DOHH2 (cell line): ENCODE measurements at regions not wholly inside any gene's neighbourhood (a gene's known extent, or its start where the extent isn't known, plus 50 kb on each side); places are given as distances from the start of the nearest gene placed in this dataset.
"Not testable (repeated sequence)": the region's sequence is repeated elsewhere in the genome, so short reads cannot be mapped to it uniquely, and the experiment has no call there.

Experiments used
- EZH2phosphoT487 ChIP-seq: fragments of 200-600 bp; sonication (generic); IDR thresholded peaks from 2 replicates; pipeline ENCODE4 v1.6.1; 2017; ENCODE audit warnings: borderline replicate concordance, mild to moderate bottlenecking, antibody characterized with exemption, low read length, moderate library complexity, mixed read lengths
- TF ChIP-seq, protein P1 (sequence below): fragments of 200-600 bp; sonication (generic); IDR thresholded peaks from one replicate; pipeline ENCODE4 v1.5.1; 2014; ENCODE audit warnings: antibody characterized with exemption, mild to moderate bottlenecking, low read depth, low read length; ENCODE audit not compliant: poor library complexity, severe bottlenecking

GRCh38 chr4:49519150-49520035, 533.3 kb downstream of the CWH43 start:
- TF ChIP-seq, protein P1, sequence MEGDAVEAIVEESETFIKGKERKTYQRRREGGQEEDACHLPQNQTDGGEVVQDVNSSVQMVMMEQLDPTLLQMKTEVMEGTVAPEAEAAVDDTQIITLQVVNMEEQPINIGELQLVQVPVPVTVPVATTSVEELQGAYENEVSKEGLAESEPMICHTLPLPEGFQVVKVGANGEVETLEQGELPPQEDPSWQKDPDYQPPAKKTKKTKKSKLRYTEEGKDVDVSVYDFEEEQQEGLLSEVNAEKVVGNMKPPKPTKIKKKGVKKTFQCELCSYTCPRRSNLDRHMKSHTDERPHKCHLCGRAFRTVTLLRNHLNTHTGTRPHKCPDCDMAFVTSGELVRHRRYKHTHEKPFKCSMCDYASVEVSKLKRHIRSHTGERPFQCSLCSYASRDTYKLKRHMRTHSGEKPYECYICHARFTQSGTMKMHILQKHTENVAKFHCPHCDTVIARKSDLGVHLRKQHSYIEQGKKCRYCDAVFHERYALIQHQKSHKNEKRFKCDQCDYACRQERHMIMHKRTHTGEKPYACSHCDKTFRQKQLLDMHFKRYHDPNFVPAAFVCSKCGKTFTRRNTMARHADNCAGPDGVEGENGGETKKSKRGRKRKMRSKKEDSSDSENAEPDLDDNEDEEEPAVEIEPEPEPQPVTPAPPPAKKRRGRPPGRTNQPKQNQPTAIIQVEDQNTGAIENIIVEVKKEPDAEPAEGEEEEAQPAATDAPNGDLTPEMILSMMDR, result not testable (repeated sequence)
- TF ChIP-seq EZH2phosphoT487, result not testable (repeated sequence)
